ENCODE measurements at regions not wholly inside any gene's neighbourhood (a gene's known extent, or its start where the extent isn't known, plus 50 kb on each side); places are given as distances from the start of the nearest gene placed in this dataset.

GRCh38 chr9:28922891-28923290 is 1349.6 kb upstream of the C9orf72 start:
- TF ChIP-seq ZSCAN5A (tag by site-specific recombination; IDR thresholded peaks at IDR 0.05) (no peak), ZNF311 (tag by site-specific recombination; IDR thresholded peaks at IDR 0.05; ENCODE audit: borderline replicate concordance) (no peak), CTCF (tag by site-specific recombination; IDR thresholded peaks at IDR 0.05) (no peak)

All from HEK293 (cell line).